HG02763 (cell line): ENCODE measurements at regions not wholly inside any gene's neighbourhood (a gene's known extent, or its start where the extent isn't known, plus 50 kb on each side); places are given as distances from the start of the nearest gene placed in this dataset.
"Not testable (repeated sequence)": the region's sequence is repeated elsewhere in the genome, so short reads cannot be mapped to it uniquely, and the experiment has no call there.

ENCODE experiments used
- ATAC-seq: cut with Tn5 transposase; IDR thresholded peaks from one replicate; pipeline ENCODE4 v1.9.1; 2021; ENCODE audit warnings: mild to moderate bottlenecking, moderate library complexity; ENCODE audit not compliant: unreplicated experiment

DNA sequence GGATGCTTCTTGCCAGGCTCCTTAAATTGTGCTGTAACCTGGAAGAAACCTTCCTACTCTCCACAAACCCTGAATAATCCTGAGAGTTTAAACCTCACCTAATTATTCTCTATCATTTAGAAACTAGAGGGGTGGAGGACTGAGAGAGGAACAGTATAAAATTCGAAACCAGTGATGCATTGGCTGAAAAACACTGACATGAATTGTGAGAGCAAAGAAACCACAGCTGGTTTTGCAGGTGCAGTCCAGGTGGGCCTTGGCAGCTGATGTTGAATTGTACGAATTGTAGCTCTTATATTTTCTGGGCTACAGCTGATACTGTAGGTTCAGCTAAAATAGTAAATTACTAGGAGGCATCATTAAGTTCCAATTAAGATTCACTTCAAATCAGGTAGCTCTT is 227.0 kb upstream of the SLITRK5 start:
- ATAC-seq, result no peak

DNA sequence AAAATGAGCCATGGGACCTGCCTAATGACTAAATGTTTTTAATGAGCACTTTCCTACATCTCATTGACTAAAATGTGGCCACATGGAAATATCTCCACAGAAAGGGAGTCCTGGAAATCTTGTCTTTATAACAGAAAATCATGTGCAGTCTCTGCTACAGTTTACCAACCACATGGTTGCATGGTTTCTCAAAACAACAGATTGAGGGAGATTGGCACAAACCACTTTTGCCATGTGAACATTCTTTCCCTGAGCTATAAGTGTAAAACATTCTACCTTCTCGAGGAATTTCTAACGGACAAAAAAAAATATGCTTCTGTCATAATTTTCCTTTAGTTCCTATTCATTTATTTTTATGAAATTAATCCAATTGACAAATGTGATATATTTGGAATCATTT is 218.9 kb upstream of the SLITRK5 start:
- no peak for ATAC-seq

DNA sequence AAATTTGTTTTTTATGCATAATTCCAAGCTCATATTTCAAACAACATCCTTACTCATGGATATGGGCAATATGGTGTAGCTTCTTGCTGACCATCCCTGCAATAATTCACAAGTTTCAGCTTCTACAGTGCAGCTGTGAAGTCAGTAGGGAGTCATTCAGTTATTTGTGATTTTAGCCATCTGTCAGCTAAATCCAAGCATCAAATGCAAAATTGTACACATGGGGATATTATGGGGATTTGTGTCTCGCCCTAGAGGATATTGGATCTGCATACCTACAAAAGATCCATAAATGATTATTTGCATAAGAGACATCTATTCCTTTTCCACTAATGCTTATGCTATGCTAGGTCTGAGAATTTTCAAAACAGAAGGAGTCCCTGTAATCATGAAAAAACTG is 217.9 kb upstream of the SLITRK5 start:
- ATAC-seq, result no peak

DNA sequence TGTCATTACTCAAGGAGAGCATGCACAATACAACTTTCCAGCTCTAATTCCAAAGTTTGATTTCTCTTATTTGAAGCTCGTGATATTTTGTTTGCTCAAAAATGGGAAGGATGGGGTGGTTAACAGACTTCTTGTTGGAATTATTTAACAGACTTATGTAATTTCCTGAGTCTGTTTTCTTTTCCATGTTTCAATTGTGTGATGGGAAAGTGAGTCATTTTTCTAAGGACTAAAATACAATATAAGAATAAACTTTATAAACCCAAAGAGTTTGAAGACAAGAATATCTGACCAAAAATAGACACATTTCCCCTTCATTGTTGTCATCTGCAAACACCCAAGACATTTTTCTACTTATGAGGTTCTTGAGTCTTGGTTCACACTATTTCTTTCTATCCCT is 211.8 kb upstream of the SLITRK5 start:
- ATAC-seq, result no peak

DNA sequence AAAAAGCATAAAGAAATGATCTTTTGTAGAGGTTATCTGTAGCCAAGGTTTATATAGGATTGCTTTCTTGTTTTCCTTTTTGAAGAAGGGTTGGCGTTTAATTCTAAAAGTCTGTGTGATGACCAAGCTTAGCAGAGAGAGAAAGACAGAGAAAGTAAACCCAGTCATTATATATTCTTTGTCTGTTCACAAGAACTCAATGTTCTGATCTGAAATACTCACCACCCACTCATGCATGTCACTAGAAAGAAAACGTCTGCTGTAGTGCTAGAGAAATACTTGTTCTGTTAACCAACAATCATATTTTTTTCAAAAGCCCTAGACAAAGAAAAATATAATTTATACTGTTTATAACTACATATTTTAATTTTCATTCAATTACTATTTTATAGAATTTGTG is 173.7 kb upstream of the SLITRK5 start:
- no peak for ATAC-seq

DNA sequence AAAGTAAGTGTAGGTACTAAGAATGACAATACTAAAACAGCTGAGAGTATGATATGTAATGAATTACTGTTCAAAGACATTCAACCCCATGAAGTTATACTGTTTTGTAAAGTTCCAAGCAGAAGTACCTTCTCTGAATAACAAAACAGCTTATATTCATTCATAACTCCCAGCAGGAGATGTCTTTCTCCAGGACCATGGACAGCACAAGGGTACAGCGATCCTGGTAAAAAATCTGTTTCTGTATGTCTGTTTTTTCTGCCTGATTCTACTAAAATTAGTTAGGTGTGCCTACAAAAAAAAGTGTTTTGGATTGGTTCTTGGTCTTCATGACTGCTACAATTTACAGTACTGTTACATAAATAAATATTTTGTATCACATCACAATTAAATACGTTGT is 172.5 kb upstream of the SLITRK5 start:
- no peak for ATAC-seq

DNA sequence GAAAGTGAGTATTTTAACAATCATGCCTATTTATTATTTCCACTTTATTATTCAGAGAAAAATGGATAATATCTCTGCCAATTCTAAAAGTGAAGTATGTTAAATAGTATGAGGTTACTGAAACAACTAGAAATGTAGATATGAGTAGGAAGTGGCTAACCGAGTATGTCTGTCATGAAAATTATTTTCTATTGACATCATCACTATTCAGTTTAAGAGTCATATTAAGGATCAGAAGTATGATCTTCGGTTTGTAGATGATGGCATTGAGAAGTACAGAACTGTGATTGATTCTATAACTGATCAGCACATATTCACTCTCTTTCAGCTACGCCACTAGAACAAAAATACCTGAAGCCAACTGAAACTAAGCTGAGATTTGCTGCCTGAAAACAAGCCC is 146.4 kb upstream of the SLITRK5 start:
- ATAC-seq, result no peak

DNA sequence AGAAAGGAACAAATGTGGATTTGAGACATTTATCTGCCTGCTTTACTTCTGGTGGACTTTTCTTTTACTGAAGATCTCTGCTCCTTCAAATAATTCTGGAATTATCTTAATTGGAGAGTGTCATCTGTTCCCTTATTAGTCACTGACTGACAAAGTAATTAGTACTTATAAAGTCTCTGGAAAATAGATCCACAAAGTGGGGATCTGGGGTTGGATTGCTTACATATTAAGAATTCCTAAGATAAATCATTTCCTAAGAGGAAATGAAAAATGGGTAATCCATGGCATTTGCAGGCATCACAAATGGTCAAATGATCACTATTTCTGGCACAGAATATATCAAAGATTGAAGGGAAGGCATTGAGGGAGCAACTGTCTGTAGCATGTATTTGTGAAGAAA is 137.4 kb upstream of the SLITRK5 start:
- ATAC-seq, result no peak

DNA sequence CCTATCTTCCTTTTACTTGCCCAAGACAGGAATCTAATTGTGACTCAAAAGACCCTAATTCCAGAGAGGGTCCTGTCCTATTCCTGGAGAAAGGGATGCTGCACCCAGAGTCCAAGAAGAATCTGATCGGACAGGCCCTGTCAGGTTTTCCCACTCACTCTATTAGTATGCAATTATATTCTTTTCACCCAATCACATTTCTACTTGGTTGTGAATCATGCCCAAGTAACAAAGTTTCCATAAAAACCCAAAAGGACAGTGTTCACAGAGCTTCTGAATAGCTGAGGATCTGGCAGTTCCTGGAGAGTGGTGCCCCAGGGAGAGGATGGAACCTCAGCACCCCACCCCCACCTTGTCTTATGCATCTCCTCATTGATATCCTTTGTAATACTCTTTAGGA is 135.3 kb upstream of the SLITRK5 start:
- no peak for ATAC-seq

DNA sequence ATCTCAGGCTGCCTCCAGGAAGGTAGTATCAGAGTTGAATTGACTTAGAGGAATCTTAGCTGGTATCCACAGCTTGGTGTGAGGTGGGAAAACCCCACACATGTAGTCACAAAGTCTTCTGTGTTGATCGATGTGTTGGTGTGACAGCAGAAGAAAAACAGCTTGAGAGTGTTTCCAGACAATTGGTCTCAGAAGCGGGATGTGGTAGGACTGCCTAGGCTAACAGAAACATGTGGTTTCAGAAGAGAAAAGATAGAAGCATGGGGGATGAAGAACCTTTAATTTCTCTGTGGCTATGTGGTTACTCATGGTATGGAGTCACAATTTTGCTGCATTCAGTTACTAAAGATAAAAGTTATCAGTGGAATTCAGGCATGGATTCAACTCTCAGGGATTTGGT is 134.7 kb upstream of the SLITRK5 start:
- no peak for ATAC-seq

DNA sequence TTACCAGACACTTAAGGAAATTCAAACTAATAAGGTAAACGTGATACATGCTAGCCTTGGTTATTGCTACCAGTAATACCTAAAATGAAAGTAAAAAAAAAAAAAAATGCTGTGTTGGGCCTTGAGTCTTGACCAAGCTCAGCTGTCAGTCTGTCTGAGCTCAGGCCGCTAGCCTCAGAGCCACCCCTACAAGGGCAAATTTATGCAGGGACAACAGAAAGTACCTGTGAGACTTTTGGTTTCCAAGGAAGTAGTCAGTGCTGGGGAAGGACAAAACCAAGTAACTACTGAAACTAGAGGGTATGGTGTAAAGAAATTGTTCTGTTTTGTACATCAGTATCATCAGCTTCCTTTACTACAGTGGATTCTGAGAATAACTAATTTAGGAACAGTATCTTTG is 134.3 kb upstream of the SLITRK5 start:
- ATAC-seq, result peak; percentile 70

DNA sequence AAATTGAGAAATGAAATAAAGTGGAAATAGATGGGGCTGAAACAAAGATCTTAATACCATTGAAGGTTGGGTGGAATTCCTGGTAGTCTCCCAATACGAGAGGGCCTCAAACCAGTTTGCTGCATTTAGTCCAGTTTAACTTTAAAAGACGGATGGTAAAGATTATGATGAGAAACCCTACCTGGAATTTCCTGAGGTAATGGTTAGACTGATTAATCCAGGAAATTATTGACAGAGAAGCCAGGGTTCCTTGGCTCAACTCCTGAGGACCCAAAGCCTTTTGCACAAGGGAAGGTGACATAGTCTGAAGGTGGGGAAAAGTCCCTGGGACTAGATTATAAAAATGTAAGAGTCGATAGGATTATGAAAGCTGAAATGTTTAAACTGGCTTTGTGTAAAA is 133.2 kb upstream of the SLITRK5 start:
- no peak for ATAC-seq

DNA sequence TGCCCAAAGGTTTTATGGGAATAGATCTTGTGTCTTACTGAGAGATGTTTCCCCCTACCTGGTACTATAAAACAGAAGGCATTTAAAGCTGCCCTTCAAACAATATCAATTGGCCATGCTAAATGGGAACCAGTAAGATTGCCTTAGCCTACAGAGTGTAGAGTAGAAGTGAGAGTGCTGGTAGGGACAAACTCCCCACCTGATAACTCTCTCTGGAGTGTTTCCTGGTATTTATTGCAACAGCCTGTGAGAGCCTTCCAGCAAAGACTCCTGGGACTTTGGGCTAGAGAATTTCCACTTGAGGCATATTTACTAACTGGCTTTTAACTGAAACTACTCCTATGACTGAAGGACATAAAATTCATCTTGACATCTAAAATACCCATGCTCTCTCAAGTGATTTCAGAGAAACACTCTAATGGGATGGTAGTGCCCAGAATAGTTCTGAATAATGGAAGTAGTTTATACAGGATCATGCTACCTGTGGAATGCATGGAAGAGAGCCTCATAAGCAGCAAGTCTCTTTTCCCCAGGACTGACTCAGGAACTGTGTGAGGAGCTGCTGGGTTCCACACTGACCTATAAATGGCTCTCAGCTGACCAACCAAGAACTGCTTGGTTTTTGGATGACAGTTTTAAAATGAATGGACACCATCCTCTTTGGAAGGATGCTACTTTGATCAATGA is 132.7 kb upstream of the SLITRK5 start:
- no peak for ATAC-seq

DNA sequence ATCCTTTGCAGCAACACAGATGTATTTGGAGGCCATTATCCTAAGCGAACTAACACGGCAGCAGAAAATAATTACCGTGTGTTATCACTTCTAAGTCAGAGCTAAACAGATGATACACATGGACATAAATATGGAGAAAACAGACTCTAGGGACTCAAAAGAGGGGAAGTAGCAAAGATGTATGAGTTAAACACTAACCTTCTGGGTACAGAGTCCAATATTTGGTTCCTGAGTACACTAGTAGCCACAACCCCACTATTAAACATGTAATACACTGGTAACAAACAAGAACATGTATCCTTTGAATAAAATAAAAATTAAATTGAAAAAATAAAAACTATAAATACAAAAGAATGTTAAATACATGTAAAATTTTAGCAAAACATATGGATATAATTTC is 118.0 kb upstream of the SLITRK5 start:
- ATAC-seq, result no peak

DNA sequence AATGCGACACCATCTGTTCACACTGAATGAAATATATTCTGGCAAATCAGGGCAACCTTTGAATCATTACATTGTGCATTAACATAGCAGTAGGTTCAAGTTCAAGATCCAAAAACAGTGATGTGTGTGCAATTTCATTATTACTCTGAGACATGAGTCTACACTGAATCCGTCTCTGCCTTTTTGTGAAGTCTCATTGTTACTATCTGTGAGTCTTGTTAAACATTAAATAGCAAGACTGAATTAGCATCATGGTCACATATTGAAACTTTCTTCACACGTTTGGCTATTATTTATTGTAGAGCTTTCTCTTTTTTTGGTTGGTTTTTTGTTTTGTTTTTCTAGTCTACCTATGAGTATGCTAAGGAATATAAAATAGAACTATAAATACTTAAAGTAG is 117.1 kb upstream of the SLITRK5 start:
- no peak for ATAC-seq

DNA sequence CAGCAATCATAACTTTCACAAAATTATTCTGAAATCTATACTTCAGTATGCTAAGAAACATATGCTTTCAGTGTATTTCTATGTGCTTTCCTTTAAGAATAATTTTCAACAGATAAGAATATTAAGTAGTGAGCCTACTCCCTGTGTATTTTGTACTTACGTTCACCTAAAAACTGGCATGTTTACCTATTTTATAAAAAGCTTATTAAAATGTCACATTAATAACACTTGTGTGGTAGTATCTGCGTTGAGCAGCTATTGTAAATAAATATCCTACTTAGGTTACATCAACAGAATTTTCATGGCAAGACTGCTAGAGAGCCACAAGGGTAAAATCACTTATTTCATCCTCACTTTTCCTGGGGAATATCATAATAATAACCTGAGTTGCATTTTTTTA is 113.4 kb upstream of the SLITRK5 start:
- no peak for ATAC-seq

DNA sequence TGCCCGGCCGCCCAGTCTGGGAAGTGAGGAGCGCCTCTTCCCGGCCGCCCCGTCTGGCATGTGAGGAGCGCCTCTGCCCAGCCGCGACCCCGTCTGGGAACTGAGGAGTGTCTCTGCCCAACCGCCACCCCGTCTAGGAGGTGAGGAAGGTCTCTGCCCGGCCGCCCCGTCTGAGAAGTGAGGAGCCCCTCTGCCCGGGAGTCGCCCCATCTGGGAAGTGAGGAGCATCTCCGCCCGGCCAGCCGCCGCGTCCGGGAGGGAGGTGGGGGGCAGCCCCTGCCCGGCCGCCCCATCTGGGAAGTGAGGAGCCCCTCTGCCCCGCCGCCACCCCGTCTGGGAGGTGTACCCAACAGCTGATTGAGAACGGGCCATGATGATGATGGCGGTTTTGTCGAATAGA is 109.6 kb upstream of the SLITRK5 start:
- ATAC-seq, result not testable (repeated sequence)

DNA sequence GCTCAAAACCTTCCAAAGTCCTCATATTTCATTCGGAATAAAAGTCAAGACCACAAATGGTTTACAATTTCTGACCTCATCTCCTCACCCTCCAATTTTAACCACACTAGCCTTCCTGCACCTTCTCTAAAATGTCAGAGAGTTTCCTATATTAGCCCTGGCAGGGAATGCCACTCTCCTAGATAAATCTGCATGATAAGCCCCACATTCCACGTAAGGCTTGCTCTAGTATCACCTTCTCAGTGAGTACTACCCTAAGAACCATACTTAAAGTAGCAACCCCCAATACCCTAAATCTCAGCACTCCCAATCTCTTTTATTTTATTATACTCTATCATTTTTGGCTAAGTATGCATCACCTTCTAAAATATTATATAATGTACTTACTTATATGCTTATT is 100.5 kb upstream of the SLITRK5 start:
- ATAC-seq, result no peak

DNA sequence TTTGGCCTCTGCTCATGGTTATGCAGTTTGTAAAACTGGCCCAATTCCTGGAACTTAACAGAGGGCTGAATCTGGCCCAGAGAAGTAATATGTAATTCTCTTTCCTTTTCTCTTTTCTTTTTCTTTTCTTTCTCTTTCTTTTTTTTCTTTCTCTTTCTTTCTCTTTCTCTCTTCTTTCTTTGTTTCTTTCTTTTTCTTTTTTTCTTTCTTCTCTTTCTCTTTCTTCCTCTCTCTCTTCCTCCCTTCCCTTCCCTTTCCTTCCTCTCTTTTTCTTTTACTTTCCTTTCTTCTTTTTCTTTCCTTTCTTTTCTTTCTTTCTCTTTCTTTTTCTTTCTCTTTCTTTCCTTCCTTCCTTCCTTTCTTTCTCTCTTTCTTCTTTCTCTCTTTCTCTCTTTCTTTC is 88.8 kb upstream of the SLITRK5 start:
- ATAC-seq, result no peak

DNA sequence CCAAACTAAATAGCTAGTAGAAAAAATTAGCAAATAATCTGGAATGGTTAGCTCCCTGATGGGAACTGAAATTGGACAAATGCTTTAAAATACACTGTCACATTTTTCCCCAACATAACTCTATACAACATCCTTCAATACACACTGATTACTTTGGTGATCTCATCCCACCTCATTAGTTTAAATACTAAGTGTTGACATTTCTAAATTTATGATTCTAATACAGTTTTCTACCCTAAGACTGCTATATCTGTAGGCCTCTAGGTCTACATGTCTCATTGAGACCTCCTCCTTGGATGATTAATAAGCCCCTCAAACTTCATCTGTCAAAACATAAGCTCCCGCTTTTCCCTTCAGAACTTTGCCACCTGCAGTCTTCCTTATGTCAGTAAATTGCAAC is 80.7 kb upstream of the SLITRK5 start:
- ATAC-seq, result no peak

DNA sequence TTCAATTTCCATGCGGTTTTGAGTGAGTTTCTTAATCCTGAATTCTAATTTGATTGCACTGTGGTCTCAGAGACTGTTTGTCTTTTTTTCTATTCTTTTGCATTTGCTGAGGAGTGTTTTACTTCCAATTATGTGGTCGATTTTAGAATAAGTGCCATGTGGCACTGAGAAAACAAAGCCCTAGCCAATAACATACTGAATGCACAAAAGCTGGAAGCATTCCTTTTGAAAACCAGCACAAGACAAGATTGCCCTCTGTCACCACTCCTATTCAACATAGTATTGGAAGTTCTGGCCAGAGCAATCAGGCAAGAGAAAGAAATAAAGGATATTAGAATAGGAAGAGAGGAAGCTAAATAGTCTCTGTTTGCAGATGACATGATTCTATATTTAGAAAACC is 66.7 kb upstream of the SLITRK5 start:
- ATAC-seq, result not testable (repeated sequence)

DNA sequence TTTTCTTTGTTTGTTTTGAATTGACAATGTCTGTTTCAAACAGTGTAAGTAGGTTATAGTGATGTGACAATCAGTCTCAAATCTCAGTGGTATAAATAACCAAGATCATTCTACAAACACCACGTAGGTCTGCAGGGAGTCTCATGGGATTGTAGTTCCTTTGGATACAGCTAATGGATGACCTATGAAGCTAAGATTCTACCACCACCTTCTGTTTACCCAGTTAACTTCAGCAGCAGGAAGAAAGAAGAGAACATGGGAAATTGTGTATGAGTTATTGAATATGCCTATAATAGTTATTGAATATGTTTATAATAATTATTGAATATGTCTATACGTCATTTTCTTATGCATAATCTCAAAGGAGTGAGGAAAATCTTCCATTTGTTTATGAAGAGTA is 63.9 kb upstream of the SLITRK5 start:
- ATAC-seq, result no peak

DNA sequence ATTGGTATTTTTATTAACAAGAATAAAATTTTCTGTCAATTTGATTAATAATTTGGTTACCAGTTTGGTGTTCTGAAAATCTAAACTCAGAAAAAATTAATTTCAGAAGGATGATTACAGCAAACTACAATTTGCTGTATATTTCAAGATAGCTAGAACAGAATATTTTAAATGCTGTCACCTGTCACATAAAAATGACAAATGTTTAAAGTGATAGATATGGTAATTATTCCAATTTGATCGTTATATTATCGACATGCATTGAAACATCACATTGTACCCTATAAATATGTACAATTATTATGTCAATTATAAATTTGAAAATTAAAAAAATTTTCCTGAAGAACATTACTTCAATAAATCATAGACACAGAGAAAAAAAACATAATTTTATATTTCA is 56.9 kb upstream of the SLITRK5 start:
- no peak for ATAC-seq
